Thyroid gland (tissue), 4 donors: ENCODE measurements at regions not wholly inside any gene's neighbourhood (a gene's known extent, or its start where the extent isn't known, plus 50 kb on each side); places are given as distances from the start of the nearest gene placed in this dataset. TPM values are rescaled to one million over a fixed set of nuclear protein-coding genes. Genes with fewer than 3 reads are reported as not detected.

Experiments used
- DNase-seq, 2 donors: peaks; one replicate each; pipeline ENCODE4 v3.0.0-alpha.2; 2019
- H3K27ac ChIP-seq, 3 donors: fragments of 200-600 bp; sonication (generic); 1 replicate in 2 of 3; 2 replicates in 1 of 3; pipeline ENCODE4 v1.5.1; 2016 to 2019; ENCODE audit warnings: mild to moderate bottlenecking in 1 of 3, moderate library complexity in 1 of 3
- H3K27me3 ChIP-seq: fragments of 200-600 bp; sonication (generic); one replicate; pipeline ENCODE4 v1.5.1; 2019
- H3K36me3 ChIP-seq, 2 donors: fragments of 200-600 bp; sonication (generic); one replicate each; pipeline ENCODE4 v1.5.1; 2016 to 2019
- H3K4me1 ChIP-seq, 2 donors: fragments of 200-600 bp; sonication (generic); one replicate each; pipeline ENCODE4 v1.5.1; 2017 to 2019
- H3K4me3 ChIP-seq, 3 donors: fragments of 200-600 bp; sonication (generic); replicated peaks in 1 of 3; 1 replicate in 2 of 3; 2 replicates in 1 of 3; pipeline ENCODE4 v1.5.1; 2016; ENCODE audit warnings: mild to moderate bottlenecking in 1 of 3
- H3K9me3 ChIP-seq: fragments of 200-600 bp; sonication (generic); one replicate; pipeline ENCODE4 v1.5.1; 2017
- CTCF ChIP-seq, 6 experiments: fragments of 200-600 bp in 3 of 6; fragments of 450-650 bp in 3 of 6; sonication (generic) in 3 of 6; IDR thresholded peaks; one replicate each; pipeline ENCODE4 v1.5.1; 2016 to 2019; ENCODE audit warnings: antibody characterized with exemption in 6 of 6, mild to moderate bottlenecking in 2 of 6, inconsistent platforms in 1 of 6, moderate library complexity in 1 of 6
- POLR2A ChIP-seq, 2 donors: fragments of 450-650 bp; IDR thresholded peaks; one replicate each; pipeline ENCODE4 v1.6.1; 2017; ENCODE audit warnings: antibody characterized with exemption in 2 of 2, mild to moderate bottlenecking in 2 of 2, moderate library complexity in 1 of 2
- WGBS, 2 donors: methylation state at CpG; one replicate each; pipeline ENCODE4 v1.1.5; 2017; 5-methylcytosine and 5-hydroxymethylcytosine counted together
- intact Hi-C: fragments of 100-400 bp; cut with DNase I; formaldehyde crosslinking; loops from one replicate; pipeline ENCODE4 v1.15.1; 2023
- small RNA-seq: library from RNA; depleted of rRNA; stranded (forward); fragments of <200 nt; gene quantifications from one replicate; pipeline ENCODE3, GENCODE V24; 2016

GRCh38 chr5:43772764-43773477 is 169.9 kb downstream of the NNT start:
- Histone ChIP-seq H3K36me3 (no peaks in the 10 kb centered on the region), H3K27ac (no peak overlapping the region), H3K27me3 (no peaks in the 10 kb centered on the region), H3K9me3 (no peaks in the 10 kb centered on the region), H3K4me1 (no peaks in the 10 kb centered on the region), H3K4me3 (no peak overlapping the region)
- intact Hi-C loops = no loop called here
- TF ChIP-seq CTCF (IDR thresholded peaks at IDR 0.05) (no peak), POLR2A (IDR thresholded peaks at IDR 0.05) (no peak)
- DNase-seq = no peak
- WGBS, 2 donors = 60 to 70% methylated on average over 5 of the region's 5 CpGs

- H3K4me1 ChIP-seq = no peaks in the 10 kb centered on the region
- no peak overlapping the region for H3K4me3 ChIP-seq
- H3K9me3 ChIP-seq = no peaks in the 10 kb centered on the region
- intact Hi-C loops = no loop called here
- no peaks in the 10 kb centered on the region for H3K36me3 ChIP-seq
- H3K27me3 ChIP-seq = no peaks in the 10 kb centered on the region
- no peak for DNase-seq
- 57 to 59% methylated on average over 1 of the region's 1 CpG for WGBS, 2 donors
- H3K27ac ChIP-seq = no peak overlapping the region
- TF ChIP-seq CTCF (IDR thresholded peaks at IDR 0.05) = no peak
- TF ChIP-seq POLR2A (IDR thresholded peaks at IDR 0.05) = no peak
Observed at GRCh38 chr5:43772458-43772763, 169.4 kb downstream of the NNT start.

GRCh38 chr5:43771611-43772031 is 168.6 kb downstream of the NNT start:
- Histone ChIP-seq H3K27ac (no peak overlapping the region), H3K4me1 (no peaks in the 10 kb centered on the region), H3K9me3 (no peaks in the 10 kb centered on the region), H3K27me3 (no peaks in the 10 kb centered on the region), H3K36me3 (no peaks in the 10 kb centered on the region), H3K4me3 (no peak overlapping the region)
- intact Hi-C loops = no loop called here
- DNase-seq = no peak
- TF ChIP-seq CTCF (IDR thresholded peaks at IDR 0.05) (no peak), POLR2A (IDR thresholded peaks at IDR 0.05) (no peak)
- WGBS, 2 donors = 96% methylated on average over 3 of the region's 3 CpGs

- Histone ChIP-seq H3K9me3 (no peaks in the 10 kb centered on the region), H3K4me3 (no peak overlapping the region), H3K27ac (no peak overlapping the region), H3K27me3 (no peaks in the 10 kb centered on the region), H3K36me3 (no peaks in the 10 kb centered on the region), H3K4me1 (no peaks in the 10 kb centered on the region)
- TF ChIP-seq POLR2A (IDR thresholded peaks at IDR 0.05) = no peak
- no peak for TF ChIP-seq CTCF (IDR thresholded peaks at IDR 0.05)
- DNase-seq = no peak
- intact Hi-C loops = no loop called here
- 65 to 69% methylated on average over 7 of the region's 7 CpGs for WGBS, 2 donors
Observed at GRCh38 chr5:43769571-43770355, 166.8 kb downstream of the NNT start.

Small RNA genes in the stretch of these regions (small RNA-seq; reads per million reads assigned to genes)
- not detected for gene RNU6-381P
